GM18951 (cell line): ENCODE measurements at regions not wholly inside any gene's neighbourhood (a gene's known extent, or its start where the extent isn't known, plus 50 kb on each side); places are given as distances from the start of the nearest gene placed in this dataset.
"Not testable (repeated sequence)": the region's sequence is repeated elsewhere in the genome, so short reads cannot be mapped to it uniquely, and the experiment has no call there.

Experiments used
- POLR2A ChIP-seq: IDR thresholded peaks from 4 replicates; pipeline ENCODE4 v1.6.1; 2011; ENCODE audit warnings: mild to moderate bottlenecking; ENCODE audit not compliant: insufficient read length, insufficient read depth; ENCODE audit errors: extremely low read depth
- in situ Hi-C: fragments of 300-500 bp; cut with MboI; formaldehyde crosslinking; loops from one replicate; pipeline ENCODE4 v1.12.0; 2022; ENCODE audit warnings: low sequenced_read_pairs, mixed read lengths, inconsistent platforms; ENCODE audit not compliant: unreplicated experiment

GRCh38 chr13:78084401-78084800 is 165.8 kb upstream of the EDNRB start:
- in situ Hi-C loops: no loop called here
- no peak for TF ChIP-seq POLR2A

DNA sequence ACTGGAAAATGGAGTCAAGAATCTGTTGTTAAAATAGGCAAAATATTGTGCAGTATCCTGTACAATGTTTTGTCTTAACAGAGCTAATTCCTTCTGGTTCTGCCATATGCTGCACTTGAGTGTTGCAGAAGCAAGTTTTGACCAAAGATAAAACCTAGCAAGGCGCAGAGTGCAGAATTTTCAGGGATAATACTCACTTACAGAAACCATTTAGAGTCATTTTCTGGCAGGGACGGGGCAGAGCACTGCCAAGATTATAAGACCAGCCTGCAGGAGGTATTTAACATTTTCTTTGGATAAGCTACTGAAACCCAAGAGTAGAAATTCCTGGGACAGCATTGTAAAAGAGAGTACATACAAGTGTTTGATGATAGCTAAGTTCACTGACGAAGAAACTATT is 159.5 kb upstream of the EDNRB start:
- TF ChIP-seq POLR2A: no peak
- in situ Hi-C loops: no loop called here

GRCh38 chr13:78067290-78067689 is 148.7 kb upstream of the EDNRB start:
- no peak for TF ChIP-seq POLR2A
- in situ Hi-C loops: no loop called here

DNA sequence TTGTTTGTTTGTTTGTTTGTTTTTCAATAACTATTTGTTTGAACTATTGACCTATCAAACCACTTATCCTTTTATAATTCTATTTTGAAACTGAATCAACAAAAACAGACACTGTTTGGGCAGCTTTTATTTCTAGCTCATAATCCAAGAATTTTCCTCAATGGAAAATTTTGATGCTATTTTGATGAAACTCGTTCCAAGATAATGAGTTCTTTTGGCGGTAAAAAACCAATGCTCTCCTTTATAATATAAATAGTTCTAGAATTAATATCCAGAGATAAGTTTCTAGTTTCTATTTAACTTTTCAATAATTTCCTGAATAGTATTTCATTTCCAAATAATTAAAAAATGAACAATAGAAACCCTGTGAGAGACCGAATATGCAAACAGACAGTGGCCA is 146.5 kb upstream of the EDNRB start:
- in situ Hi-C loops: no loop called here
- no peak for TF ChIP-seq POLR2A

- TF ChIP-seq POLR2A: no peak
- in situ Hi-C loops: no loop called here
Observed at GRCh38 chr13:78061806-78062205, 143.2 kb upstream of the EDNRB start.

GRCh38 chr13:78060966-78061365 is 142.3 kb upstream of the EDNRB start:
- in situ Hi-C loops: no loop called here

DNA sequence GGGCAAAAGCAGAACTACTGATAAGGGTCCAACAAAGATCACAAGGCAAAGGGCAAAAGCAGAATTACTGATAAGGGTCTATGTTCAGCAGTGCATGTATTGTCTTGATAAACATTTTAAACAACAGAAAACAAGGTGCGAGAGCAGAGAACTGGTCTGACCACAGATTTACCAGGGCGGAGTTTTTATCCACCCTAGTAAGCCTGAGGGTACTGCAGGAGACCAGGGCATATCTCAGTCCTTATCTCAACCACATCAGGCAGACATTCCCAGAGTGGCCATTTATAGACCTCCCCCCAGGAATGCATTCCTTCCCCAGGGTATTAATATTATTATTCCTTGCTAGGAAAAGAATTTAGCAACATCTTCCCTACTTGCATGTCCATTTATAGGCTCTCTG is 138.2 kb upstream of the EDNRB start:
- in situ Hi-C loops: not testable (repeated sequence)

More at GRCh38 chr13:78060966-78061365, 142.3 kb upstream of the EDNRB start:
- no peak for TF ChIP-seq POLR2A

DNA sequence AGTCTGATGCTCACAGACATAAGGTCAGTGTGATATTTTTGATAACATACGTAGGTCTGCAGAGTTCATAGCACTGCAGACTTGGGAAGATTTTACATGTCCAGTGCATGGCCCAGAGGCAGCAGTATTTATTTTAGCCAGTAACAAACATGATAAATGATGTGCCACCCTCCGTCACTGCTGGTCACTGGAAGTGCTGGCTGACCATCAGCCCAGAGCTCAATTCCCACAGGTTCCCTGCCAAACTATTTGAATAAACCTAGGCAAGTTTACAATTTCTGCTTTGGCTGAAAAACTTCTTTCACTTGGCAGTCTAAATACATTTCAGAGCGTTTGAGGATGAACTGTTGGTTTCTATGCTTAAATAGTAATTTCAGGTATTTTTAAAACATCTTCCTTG is 135.5 kb upstream of the EDNRB start:
- in situ Hi-C loops: no loop called here
- no peak for TF ChIP-seq POLR2A

- in situ Hi-C loops: no loop called here
- TF ChIP-seq POLR2A: no peak
Observed at GRCh38 chr13:78047151-78047550, 128.5 kb upstream of the EDNRB start.

DNA sequence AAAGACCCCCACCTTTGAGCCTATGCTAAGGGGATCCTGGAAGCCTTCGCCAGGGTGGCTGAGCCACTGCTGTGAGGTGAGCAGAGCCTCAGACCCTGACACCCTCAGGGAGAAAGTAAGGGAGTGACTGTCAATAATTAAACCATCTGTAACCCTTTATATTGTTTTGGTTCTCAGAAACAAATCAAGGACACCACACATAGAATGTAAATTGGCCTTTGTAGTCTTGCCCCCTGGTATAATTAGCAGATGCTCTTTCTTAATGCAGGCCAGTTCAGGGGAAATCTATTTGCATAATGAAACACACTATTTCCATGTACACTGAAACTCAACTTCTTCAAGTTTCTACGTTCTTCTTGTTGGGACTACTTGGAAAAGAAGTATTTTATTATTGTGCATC is 127.7 kb upstream of the EDNRB start:
- TF ChIP-seq POLR2A: no peak
- in situ Hi-C loops: no loop called here

DNA sequence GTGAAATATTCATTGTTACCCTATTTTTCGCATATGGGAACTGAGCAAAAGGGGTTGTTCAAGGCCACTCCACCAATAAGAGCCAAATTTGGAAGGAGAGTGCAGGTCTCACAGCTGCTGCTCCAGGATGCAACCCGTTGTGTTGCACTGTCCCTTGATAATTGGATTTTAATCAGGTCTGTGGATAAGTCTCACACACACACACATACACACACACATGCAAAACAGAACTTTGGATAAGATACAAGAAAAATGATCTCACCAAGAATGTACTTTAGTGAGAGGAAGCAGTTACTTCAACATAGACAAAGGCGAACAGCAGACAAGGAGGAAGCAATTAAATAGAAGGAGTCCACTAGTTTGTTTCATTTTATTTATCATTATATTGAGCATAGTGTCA is 127.3 kb upstream of the EDNRB start:
- no peak for TF ChIP-seq POLR2A
- in situ Hi-C loops: no loop called here

DNA sequence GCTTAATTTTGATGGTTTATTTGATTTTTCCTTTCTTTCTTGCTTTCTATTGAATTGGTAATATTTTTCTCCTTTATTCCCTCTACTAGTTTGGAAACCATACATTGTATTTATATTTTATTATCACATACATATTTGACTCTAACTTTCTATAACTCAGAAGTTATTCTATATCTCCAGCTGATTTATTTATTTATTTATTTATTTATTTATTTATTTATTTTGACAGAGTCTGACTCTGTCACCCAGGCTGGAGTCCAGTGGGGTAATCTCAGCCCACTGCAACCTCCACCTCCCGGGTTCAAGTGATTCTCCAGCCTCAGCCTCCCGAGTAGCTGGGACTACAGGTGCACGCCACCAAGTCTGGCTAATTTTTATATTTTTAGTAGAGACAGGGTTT is 122.7 kb upstream of the EDNRB start:
- in situ Hi-C loops: not testable (repeated sequence)

GRCh38 chr13:78040205-78040830 is 121.7 kb upstream of the EDNRB start:
- in situ Hi-C loops: no loop called here
- no peak for TF ChIP-seq POLR2A

- in situ Hi-C loops: no loop called here
- no peak for TF ChIP-seq POLR2A
Observed at GRCh38 chr13:78036841-78037240, 118.2 kb upstream of the EDNRB start.

GRCh38 chr13:78035500-78035899 is 116.9 kb upstream of the EDNRB start:
- in situ Hi-C loops: no loop called here
- no peak for TF ChIP-seq POLR2A

DNA sequence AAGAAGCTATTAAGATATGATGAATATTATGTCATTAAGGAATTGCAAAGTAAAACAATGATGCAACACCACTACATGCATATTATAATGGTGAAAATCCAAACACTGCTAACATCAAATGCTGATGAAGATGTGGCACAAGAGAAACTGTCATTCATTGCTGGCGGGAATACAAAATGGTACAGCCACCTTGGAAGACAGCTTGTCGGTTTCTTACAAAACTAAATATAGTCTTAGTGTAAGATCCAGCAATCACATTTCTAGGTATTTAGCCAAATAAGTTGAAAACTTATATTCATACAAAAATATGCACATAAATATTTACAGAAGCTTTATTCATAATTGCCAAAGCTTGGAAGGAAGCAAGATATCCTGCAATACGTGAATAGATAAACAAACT is 114.9 kb upstream of the EDNRB start:
- TF ChIP-seq POLR2A: no peak
- in situ Hi-C loops: no loop called here

DNA sequence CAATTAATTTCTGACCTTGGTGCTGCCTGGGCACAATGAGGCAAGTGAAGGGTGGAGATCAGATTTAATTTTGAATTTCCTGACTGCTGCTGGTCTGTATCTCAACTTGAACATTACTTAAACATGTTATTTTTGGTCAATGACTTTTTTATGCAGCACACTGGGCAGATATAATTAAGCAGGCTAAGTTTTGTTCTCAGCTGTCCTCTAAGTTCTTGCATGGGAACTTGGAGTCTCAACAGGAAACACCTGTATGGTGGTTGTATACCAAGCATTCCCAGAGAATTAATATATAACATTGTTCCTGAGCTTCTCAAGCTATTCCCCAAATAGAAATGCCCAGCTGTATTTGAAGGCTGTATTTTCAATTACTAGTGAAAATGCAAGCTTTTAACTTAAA is 113.5 kb upstream of the EDNRB start:
- in situ Hi-C loops: no loop called here

More for the DNA sequence above, 113.5 kb upstream of the EDNRB start:
- TF ChIP-seq POLR2A: no peak
